ENCODE measurements at regions not wholly inside any gene's neighbourhood (a gene's known extent, or its start where the extent isn't known, plus 50 kb on each side); places are given as distances from the start of the nearest gene placed in this dataset.

- no peaks in the 10 kb centered on the region for H3K36me3 ChIP-seq
- no peaks in the 10 kb centered on the region for H3K9me3 ChIP-seq
- no peak overlapping the region for H3K27ac ChIP-seq
- H3K4me1 ChIP-seq = no peaks in the 10 kb centered on the region
- DNase-seq = no peak
- H3K27me3 ChIP-seq = no peaks in the 10 kb centered on the region
- no peak overlapping the region for H3K4me3 ChIP-seq
- 0% methylated on average over 1 of the region's 1 CpG for WGBS, 2 donors
- ATAC-seq (ENCODE audit: low FRiP score in 2 of 2) = no peak
- TF ChIP-seq CTCF (IDR thresholded peaks at IDR 0.05) (no peak), POLR2AphosphoS5 (IDR thresholded peaks at IDR 0.05) (no peak), EP300 (IDR thresholded peaks at IDR 0.05) (no peak), POLR2A (IDR thresholded peaks at IDR 0.05) (no peak)
Measured at GRCh38 chr3:36197151-36197550, 183.2 kb upstream of the STAC start.

GRCh38 chr3:36201546-36201945, 178.8 kb upstream of the STAC start:
- Histone ChIP-seq H3K27me3 (no peaks in the 10 kb centered on the region), H3K9me3 (no peaks in the 10 kb centered on the region), H3K4me3 (no peak overlapping the region), H3K4me1 (no peaks in the 10 kb centered on the region), H3K36me3 (no peaks in the 10 kb centered on the region), H3K27ac (no peak overlapping the region)
- TF ChIP-seq POLR2AphosphoS5 (IDR thresholded peaks at IDR 0.05) = no peak
- TF ChIP-seq POLR2A (IDR thresholded peaks at IDR 0.05) = no peak
- TF ChIP-seq CTCF (IDR thresholded peaks at IDR 0.05) = no peak
- no peak for TF ChIP-seq EP300 (IDR thresholded peaks at IDR 0.05)
- ATAC-seq (ENCODE audit: low FRiP score in 2 of 2) (no peak), DNase-seq (no peak)

GRCh38 chr3:36206956-36207580, 173.2 kb upstream of the STAC start:
- Histone ChIP-seq H3K27me3 (no peaks in the 10 kb centered on the region), H3K9me3 (no peaks in the 10 kb centered on the region), H3K36me3 (no peaks in the 10 kb centered on the region), H3K4me3 (no peak overlapping the region), H3K27ac (no peak overlapping the region), H3K4me1 (no peaks in the 10 kb centered on the region)
- TF ChIP-seq POLR2A (IDR thresholded peaks at IDR 0.05) = no peak
- TF ChIP-seq EP300 (IDR thresholded peaks at IDR 0.05) = no peak
- no peak for TF ChIP-seq CTCF (IDR thresholded peaks at IDR 0.05)
- no peak for TF ChIP-seq POLR2AphosphoS5 (IDR thresholded peaks at IDR 0.05)
- DNase-seq (no peak), ATAC-seq (ENCODE audit: low FRiP score in 2 of 2) (no peak)
- WGBS, 2 donors = 48 to 49% methylated on average over 4 of the region's 4 CpGs

GRCh38 chr3:36210840-36211651, 169.3 kb upstream of the STAC start:
- DNase-seq (no peak), ATAC-seq (ENCODE audit: low FRiP score in 2 of 2) (no peak)
- Histone ChIP-seq H3K27ac (no peak overlapping the region), H3K36me3 (no peaks in the 10 kb centered on the region), H3K27me3 (no peaks in the 10 kb centered on the region), H3K9me3 (no peaks in the 10 kb centered on the region), H3K4me1 (no peaks in the 10 kb centered on the region), H3K4me3 (no peak overlapping the region)
- 75 to 87% methylated on average over 3 of the region's 3 CpGs for WGBS, 2 donors
- TF ChIP-seq EP300 (IDR thresholded peaks at IDR 0.05) (no peak), POLR2A (IDR thresholded peaks at IDR 0.05) (no peak), POLR2AphosphoS5 (IDR thresholded peaks at IDR 0.05) (no peak), CTCF (IDR thresholded peaks at IDR 0.05) (no peak)

- no peak for DNase-seq
- H3K9me3 ChIP-seq = no peaks in the 10 kb centered on the region
- no peaks in the 10 kb centered on the region for H3K27me3 ChIP-seq
- H3K27ac ChIP-seq = no peak overlapping the region
- no peaks in the 10 kb centered on the region for H3K36me3 ChIP-seq
- ATAC-seq (ENCODE audit: low FRiP score in 2 of 2) = no peak
- H3K4me1 ChIP-seq = no peaks in the 10 kb centered on the region
- H3K4me3 ChIP-seq = no peak overlapping the region
- no peak for TF ChIP-seq CTCF (IDR thresholded peaks at IDR 0.05)
- TF ChIP-seq EP300 (IDR thresholded peaks at IDR 0.05) = no peak
- TF ChIP-seq POLR2AphosphoS5 (IDR thresholded peaks at IDR 0.05) = no peak
- TF ChIP-seq POLR2A (IDR thresholded peaks at IDR 0.05) = no peak
Measured at GRCh38 chr3:36211652-36211999, 168.7 kb upstream of the STAC start.

All from upper lobe of left lung (tissue), 6 donors.